ENCODE measurements at regions not wholly inside any gene's neighbourhood (a gene's known extent, or its start where the extent isn't known, plus 50 kb on each side); places are given as distances from the start of the nearest gene placed in this dataset.

DNA sequence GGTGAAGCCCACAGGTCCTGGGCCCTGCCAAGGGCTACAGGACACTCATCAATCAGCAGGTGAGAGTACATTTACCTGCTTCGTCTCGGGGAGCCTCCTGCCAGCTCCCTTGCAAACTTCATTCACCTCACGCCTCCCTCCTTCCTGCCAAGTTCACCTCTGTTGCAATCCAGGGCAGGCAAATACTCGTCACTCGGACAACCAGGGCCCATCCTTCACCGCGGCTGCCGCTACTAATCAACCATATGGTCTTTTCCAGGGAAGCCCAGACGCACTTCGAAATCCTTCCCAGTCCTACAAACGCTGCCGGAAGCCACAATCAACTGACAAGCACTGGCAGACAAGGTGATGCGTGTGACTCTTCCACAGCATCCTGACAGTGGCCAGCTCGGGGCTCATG, 200.7 kb upstream of the NSMCE3 start:
- TF ChIP-seq CTCF (IDR thresholded peaks at IDR 0.05), result no peak
- TF ChIP-seq POLR2AphosphoS5 (IDR thresholded peaks at IDR 0.05), result no peak
- no peak for TF ChIP-seq EP300 (IDR thresholded peaks at IDR 0.05)
- no peak for TF ChIP-seq POLR2A (IDR thresholded peaks at IDR 0.05)

Data from upper lobe of left lung (tissue), 4 donors.